Activated naive CD8-positive, alpha-beta T cell treated with anti-CD3 and anti-CD28 coated beads, Interleukin-2, amount 10 ng/mL, durations not matched to agents 7 days and 5 days (primary cell): ENCODE measurements at regions not wholly inside any gene's neighbourhood (a gene's known extent, or its start where the extent isn't known, plus 50 kb on each side); places are given as distances from the start of the nearest gene placed in this dataset.

ENCODE experiments used
- ATAC-seq: fragments of 150-1000 bp; cut with Tn5 transposase; one replicate; pipeline ENCODE4 v1.10.0; 2021; ENCODE audit warnings: low read depth, moderate library complexity
- POLR2A ChIA-PET: fragments of 350-600 bp; sonication (Branson Sonifier 250); formaldehyde crosslinking; loops from one replicate; lab custom pipeline; 2021; ENCODE audit warnings: antibody characterized with exemption; lab: Charles Lee
- DNase-seq: peaks from one replicate; pipeline ENCODE4 v3.0.0; 2021
- H3K27ac Mint-ChIP-seq: one replicate; pipeline ENCODE4 v1.8.0; 2022; ENCODE audit warnings: mild to moderate bottlenecking, mixed read lengths
- H3K27me3 Mint-ChIP-seq: one replicate; pipeline ENCODE4 v1.8.0; 2022; ENCODE audit warnings: mild to moderate bottlenecking, moderate library complexity, mixed read lengths
- H3K36me3 Mint-ChIP-seq: one replicate; pipeline ENCODE4 v1.8.0; 2021; ENCODE audit warnings: mild to moderate bottlenecking, mixed read lengths
- H3K4me1 Mint-ChIP-seq: one replicate; pipeline ENCODE4 v1.8.0; 2021; ENCODE audit warnings: mixed read lengths
- H3K4me3 Mint-ChIP-seq: one replicate; pipeline ENCODE4 v1.8.0; 2022; ENCODE audit warnings: mild to moderate bottlenecking, moderate library complexity, mixed read lengths
- H3K9me3 Mint-ChIP-seq: one replicate; pipeline ENCODE4 v1.8.0; 2021; ENCODE audit warnings: mixed read lengths

DNA sequence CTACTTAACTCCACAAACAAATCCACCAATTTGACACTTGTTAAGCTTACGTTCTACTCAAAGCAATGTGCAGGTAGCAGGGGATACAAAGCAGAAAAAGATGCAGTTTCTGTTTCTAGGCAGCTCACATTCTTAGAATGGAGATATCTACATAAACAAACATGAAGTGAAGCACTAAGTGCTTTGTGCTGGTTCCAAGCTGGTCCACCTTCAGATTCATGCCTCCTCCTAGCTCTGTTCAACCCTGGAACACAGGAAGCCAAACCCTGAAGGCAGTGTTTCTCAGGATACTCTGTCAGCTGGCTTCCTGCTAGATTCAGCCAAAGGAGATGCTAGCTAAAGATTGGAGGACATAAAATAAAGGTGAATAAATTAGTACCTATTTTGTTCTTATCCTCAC, 55.3 kb upstream of the NOL4 start:
- POLR2A ChIA-PET, result no interaction called here
- no peak for ATAC-seq
- no peaks in the 10 kb centered on the region for H3K9me3 Mint-ChIP-seq
- no peak overlapping the region for H3K4me3 Mint-ChIP-seq
- no peak overlapping the region for H3K27ac Mint-ChIP-seq
- no peaks in the 10 kb centered on the region for H3K4me1 Mint-ChIP-seq
- no peak for DNase-seq
- H3K27me3 Mint-ChIP-seq, result no peaks in the 10 kb centered on the region
- H3K36me3 Mint-ChIP-seq, result no peaks in the 10 kb centered on the region

DNA sequence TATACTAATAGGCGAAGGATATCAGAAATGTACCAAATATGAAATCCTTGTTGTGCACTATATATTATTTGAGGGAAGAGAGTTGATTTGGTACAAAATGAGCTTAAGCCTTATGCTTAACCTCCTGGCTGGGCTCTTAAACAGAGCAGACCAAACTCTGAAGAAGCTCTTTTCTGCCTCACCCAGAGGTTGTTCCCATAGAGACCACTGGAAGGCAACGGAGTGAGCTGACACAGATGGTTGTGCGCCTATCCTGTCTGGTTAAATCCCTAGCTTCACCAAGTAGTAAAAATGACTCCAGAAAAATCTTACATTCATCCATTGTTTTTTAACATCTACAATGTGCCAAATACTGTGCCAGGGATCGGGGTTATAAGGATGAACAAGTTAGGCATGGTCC, 55.9 kb upstream of the NOL4 start:
- Mint-ChIP-seq H3K36me3 (no peaks in the 10 kb centered on the region), H3K27me3 (no peaks in the 10 kb centered on the region)

DNA sequence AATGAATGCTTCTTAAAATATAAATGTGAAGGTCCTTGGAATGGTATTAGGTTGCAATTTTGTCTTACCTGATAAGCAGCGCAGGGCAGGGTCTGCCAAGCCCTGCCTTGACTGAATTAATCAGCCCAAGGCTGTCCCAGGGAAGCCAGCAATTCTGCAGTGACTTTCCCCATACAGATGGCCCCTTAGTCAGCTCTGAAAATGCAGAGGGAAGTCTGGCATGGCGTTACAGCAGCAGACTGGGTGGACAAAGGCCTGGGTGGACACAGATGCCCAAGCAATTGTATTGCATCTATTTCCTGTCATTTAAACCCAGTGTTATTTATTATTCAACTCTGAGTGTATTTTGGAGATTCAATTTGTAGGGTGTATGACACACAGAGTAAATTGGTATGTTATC, 56.6 kb upstream of the NOL4 start:
- no peak overlapping the region for H3K4me3 Mint-ChIP-seq
- no peak for ATAC-seq

More for the DNA sequence above, 55.9 kb upstream of the NOL4 start:
- Mint-ChIP-seq H3K9me3 (no peaks in the 10 kb centered on the region), H3K4me3 (no peak overlapping the region), H3K27ac (no peak overlapping the region), H3K4me1 (no peaks in the 10 kb centered on the region)
- POLR2A ChIA-PET, result no interaction called here
- ATAC-seq (no peak), DNase-seq (no peak)

DNA sequence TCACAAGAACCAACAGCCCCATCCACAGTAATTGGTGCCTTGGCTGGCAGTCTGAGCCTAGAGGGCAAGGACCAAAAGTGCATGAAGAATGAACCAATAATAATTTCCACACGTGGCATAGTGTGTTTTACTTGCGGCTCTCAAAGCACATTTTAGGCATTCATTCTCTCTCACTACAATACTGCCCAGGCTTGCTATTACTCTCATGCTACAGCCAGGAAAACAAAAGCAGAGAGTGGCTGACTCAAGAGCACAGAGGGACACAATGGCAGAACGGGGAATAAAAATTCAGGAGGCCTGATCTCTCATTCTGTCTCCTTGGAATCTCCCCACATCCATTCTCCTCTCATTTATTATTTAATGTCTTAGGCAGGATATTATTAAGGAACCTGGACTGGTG, 57.0 kb upstream of the NOL4 start:
- Mint-ChIP-seq H3K36me3 (no peaks in the 10 kb centered on the region), H3K9me3 (peaks cover 5% of the 10 kb centered on the region), H3K27me3 (no peaks in the 10 kb centered on the region), H3K27ac (no peak overlapping the region), H3K4me1 (no peaks in the 10 kb centered on the region), H3K4me3 (no peak overlapping the region)
- no peak for DNase-seq
- POLR2A ChIA-PET, result no interaction called here
- no peak for ATAC-seq

More for the DNA sequence above, 56.6 kb upstream of the NOL4 start:
- no peak overlapping the region for H3K27ac Mint-ChIP-seq
- no peaks in the 10 kb centered on the region for H3K36me3 Mint-ChIP-seq
- no peak for DNase-seq
- POLR2A ChIA-PET, result no interaction called here
- H3K27me3 Mint-ChIP-seq, result no peaks in the 10 kb centered on the region
- H3K9me3 Mint-ChIP-seq, result peaks cover under 1% of the 10 kb centered on the region
- no peaks in the 10 kb centered on the region for H3K4me1 Mint-ChIP-seq

DNA sequence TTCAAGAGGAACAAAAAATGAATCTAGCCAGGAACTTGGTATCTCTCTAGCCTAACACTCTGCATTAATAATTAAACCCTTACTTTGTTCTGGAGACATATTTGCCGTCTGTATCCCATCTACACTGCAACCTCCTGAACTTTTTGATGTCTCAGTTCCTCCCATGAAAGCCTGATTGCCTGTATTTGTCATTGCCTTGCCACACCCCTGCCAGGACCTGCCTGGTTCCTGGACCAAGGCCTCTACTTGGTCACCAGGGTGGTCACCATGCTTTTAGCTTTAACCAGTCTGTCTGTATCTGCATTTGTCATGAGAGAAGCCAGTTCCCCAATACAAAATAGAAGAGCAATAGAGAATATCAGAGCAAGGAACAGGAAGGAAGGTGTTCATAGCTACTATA, 58.8 kb upstream of the NOL4 start:
- Mint-ChIP-seq H3K27me3 (no peaks in the 10 kb centered on the region), H3K9me3 (peaks cover 9% of the 10 kb centered on the region), H3K4me1 (no peaks in the 10 kb centered on the region), H3K27ac (no peak overlapping the region), H3K4me3 (no peak overlapping the region), H3K36me3 (no peaks in the 10 kb centered on the region)
- DNase-seq, result no peak
- no peak for ATAC-seq
- POLR2A ChIA-PET, result no interaction called here

DNA sequence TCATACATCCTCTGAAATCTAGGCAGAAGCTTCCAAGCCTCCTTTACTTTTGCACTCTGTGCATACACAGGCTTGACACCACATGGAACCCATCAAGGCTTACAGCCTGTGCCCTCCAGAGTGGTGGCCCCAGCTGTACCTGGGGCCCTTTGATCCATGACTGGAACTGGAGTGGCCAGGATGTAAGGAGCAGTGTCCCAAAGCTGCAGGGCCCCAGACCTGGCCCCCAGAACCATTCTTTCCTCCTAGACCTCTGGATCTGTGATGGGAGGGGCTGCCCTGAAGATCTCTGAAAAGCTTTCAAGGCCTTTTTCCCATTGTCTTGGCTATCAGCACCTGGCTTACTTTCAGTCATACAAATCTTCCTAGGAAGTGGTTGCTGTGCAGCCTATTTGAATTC, 63.1 kb upstream of the NOL4 start:
- POLR2A ChIA-PET, result no interaction called here
- Mint-ChIP-seq H3K27ac (no peak overlapping the region), H3K9me3 (peaks cover 9% of the 10 kb centered on the region), H3K27me3 (no peaks in the 10 kb centered on the region), H3K4me1 (no peaks in the 10 kb centered on the region), H3K4me3 (no peak overlapping the region), H3K36me3 (no peaks in the 10 kb centered on the region)
- no peak for ATAC-seq
- no peak for DNase-seq

DNA sequence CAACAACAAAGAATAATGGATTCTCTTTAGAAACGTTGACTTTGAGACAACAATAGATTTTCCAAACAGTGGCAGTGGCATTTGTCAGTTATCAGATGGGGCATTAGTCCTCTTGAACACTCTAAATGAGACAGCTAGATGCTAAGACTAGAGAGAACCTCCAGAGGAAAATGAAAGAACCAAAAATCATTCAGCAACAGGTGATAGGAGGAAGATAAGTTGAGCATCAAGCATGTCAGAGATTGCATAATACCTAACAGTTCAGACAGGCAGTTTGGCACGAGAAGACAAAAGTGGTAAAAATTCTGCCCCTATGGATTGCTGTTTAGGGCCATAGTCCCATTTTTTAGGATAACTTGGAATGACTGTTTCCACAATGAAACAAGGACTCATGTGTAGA, 67.9 kb upstream of the NOL4 start:
- H3K27me3 Mint-ChIP-seq, result no peaks in the 10 kb centered on the region
- no peak overlapping the region for H3K27ac Mint-ChIP-seq
- DNase-seq (no peak), ATAC-seq (no peak)
- H3K4me1 Mint-ChIP-seq, result no peaks in the 10 kb centered on the region
- POLR2A ChIA-PET, result no interaction called here
- H3K4me3 Mint-ChIP-seq, result no peak overlapping the region
- H3K36me3 Mint-ChIP-seq, result no peaks in the 10 kb centered on the region
- peaks cover 5% of the 10 kb centered on the region for H3K9me3 Mint-ChIP-seq

DNA sequence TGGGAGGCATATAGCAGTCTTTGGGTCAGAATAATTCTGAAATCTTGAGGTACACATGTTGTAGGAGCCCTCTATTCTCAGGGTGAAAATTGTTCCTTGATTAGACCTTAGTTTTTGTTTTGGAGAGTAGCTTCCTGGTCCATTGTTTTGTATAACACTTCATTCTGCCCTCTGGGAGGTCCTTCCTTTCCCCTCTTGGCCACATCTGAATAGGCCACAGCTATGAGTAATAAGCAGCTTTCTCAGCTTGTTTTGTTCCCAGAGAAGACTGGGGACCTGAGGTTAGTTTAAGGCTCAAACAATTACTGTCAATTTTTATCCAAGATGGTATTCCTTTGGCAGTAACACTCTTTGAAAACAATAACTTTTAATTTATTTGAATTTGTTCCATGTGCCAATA, 72.6 kb upstream of the NOL4 start:
- no peak overlapping the region for H3K27ac Mint-ChIP-seq
- no peaks in the 10 kb centered on the region for H3K27me3 Mint-ChIP-seq
- POLR2A ChIA-PET, result no interaction called here
- H3K9me3 Mint-ChIP-seq, result peaks cover 4% of the 10 kb centered on the region
- H3K4me3 Mint-ChIP-seq, result no peak overlapping the region
- H3K4me1 Mint-ChIP-seq, result no peaks in the 10 kb centered on the region
- ATAC-seq (no peak), DNase-seq (no peak)
- no peaks in the 10 kb centered on the region for H3K36me3 Mint-ChIP-seq

DNA sequence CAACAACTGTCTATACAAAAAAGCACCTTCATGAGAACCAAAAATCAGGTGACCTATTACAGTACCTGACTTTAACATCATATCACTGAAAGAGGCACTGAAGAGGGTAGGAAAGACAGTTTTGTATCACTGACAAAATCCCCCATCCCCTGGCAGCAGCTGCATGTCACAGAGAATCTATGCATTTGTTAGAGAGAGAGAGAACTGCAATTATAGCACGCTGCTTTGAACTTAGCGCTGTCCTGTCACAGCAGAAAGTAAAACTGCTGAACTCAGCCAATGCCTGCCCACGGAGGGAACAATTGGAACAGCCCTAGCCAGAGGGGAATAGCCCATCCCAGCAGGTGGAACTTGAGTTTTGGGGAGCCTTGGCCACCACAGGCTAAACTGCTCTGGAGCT, 75.1 kb upstream of the NOL4 start:
- Mint-ChIP-seq H3K4me1 (no peaks in the 10 kb centered on the region), H3K27ac (no peak overlapping the region), H3K36me3 (no peaks in the 10 kb centered on the region), H3K9me3 (peaks cover 4% of the 10 kb centered on the region), H3K27me3 (no peaks in the 10 kb centered on the region), H3K4me3 (no peak overlapping the region)
- POLR2A ChIA-PET, result no interaction called here
- ATAC-seq, result no peak
- no peak for DNase-seq

DNA sequence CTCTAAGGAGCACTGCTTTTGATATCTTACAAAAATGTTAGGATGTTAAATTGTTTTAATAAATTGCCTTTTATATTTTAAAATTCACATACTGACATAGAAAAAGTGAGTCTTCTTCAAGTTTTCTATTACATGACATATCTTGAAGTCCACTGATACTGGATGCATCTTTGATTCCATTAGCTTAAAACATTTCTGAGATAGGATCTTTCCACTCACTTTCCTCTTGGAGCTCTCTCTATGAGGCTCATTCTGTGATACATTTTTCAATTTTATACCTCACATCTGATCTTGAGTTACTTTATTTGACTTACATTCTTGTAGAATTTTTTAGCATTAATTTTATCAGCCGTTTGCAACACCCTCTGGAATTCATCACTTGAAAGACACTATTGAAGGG, 86.8 kb upstream of the NOL4 start:
- H3K27ac Mint-ChIP-seq, result no peak overlapping the region
- no peak overlapping the region for H3K4me3 Mint-ChIP-seq
- H3K36me3 Mint-ChIP-seq, result no peaks in the 10 kb centered on the region
- ATAC-seq (no peak), DNase-seq (no peak)
- H3K4me1 Mint-ChIP-seq, result no peaks in the 10 kb centered on the region
- H3K27me3 Mint-ChIP-seq, result no peaks in the 10 kb centered on the region
- POLR2A ChIA-PET, result no interaction called here
- H3K9me3 Mint-ChIP-seq, result no peaks in the 10 kb centered on the region

DNA sequence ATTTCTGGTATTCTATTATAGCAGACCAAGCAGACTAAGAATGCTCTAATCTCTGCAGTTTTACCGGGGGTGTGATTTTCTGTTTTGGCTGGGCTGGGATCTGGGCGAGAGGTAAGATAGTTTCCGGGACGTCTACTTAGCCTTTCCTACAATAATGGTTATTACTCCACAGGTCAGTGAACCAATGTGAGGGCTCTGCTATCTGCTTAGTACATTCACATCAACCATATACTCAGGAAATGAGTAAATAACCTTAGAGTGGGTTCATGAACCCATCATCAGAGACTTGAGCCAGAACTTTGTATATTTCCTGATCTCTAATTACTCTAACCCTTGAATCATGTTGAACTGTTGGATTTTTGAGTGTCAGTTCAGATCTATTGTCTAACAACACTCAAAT, 90.1 kb upstream of the NOL4 start:
- DNase-seq (no peak), ATAC-seq (no peak)
- POLR2A ChIA-PET, result no interaction called here
- H3K4me3 Mint-ChIP-seq, result no peak overlapping the region
- H3K9me3 Mint-ChIP-seq, result no peaks in the 10 kb centered on the region
- no peaks in the 10 kb centered on the region for H3K36me3 Mint-ChIP-seq
- no peak overlapping the region for H3K27ac Mint-ChIP-seq
- H3K4me1 Mint-ChIP-seq, result no peaks in the 10 kb centered on the region
- no peaks in the 10 kb centered on the region for H3K27me3 Mint-ChIP-seq

DNA sequence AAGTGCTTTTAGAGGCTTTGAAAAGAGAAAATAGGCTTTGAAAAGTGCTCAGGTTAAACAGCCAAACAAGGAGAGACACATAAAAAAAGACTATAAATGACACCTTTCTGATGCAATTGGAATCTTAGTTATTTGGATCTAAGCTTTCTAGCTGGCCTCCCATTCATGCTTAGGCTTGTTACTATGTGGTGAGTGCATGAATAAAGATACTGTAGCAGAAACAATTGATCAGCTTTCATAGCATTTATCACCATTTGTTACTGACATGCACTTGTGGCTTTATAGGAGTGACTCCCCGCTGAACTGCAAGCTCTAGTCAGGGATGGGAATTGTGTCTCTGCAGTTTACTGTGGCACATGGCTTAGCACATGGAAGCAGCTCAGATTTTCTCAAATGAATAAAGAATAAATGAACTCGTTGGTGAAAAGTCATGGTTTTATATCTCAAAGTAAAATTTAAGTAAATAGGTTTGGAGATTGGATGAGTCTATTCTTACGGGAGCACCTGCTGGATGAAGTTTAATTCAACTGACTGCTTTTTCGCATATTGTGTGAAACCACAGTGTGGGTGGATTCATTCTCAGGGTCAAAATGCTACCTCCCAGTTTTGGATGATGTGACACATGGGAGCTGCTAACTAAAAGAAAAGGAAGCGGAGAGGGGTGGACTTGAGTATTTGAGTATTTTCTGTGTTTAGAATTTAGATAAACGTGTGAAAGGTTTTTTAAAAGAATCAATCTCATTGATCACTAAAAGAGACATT, 91.1 kb upstream of the NOL4 start:
- POLR2A ChIA-PET, result no interaction called here
- Mint-ChIP-seq H3K27me3 (no peaks in the 10 kb centered on the region), H3K4me1 (no peaks in the 10 kb centered on the region), H3K4me3 (no peak overlapping the region), H3K9me3 (no peaks in the 10 kb centered on the region), H3K36me3 (no peaks in the 10 kb centered on the region), H3K27ac (no peak overlapping the region)
- DNase-seq (no peak), ATAC-seq (no peak)

DNA sequence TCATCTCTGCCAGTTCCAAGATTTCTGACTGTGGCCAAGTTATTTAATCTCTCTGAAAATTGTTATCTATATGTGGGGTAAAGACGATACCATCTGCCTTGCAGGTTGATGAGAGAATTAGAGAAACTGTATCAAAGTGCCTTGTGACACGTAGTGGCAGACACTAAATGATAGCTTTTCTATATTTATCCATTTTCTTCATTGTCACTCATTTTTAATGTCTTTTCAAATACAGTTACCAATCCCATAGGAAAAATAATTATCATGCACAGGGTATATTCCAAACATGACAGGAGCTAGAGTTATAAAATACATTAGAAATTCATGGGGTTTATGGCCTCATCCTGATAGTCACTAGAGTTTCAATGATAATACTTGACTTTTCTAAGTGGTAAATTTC, 95.6 kb upstream of the NOL4 start:
- no peaks in the 10 kb centered on the region for H3K4me1 Mint-ChIP-seq

DNA sequence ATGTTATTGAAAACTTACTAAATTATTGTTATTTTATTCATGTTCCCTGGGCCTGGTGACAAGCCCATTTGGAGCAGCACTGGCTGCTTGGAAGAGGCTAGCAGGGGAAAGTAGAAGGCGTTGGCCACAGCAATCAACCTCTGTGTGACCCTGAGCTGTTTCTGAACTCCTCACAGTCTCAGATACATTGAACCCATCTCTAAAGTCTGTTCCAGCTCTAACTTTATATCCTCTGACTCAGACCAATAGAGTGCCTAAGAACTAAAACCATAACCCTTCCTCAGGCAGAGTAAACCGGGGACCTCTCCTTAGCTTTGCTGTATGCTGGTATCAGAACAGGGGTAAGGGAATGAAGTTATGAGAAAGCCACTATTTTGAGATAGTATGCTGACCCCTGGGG, 96.4 kb upstream of the NOL4 start:
- POLR2A ChIA-PET, result no interaction called here
- no peaks in the 10 kb centered on the region for H3K27me3 Mint-ChIP-seq
- H3K27ac Mint-ChIP-seq, result no peak overlapping the region
- ATAC-seq, result no peak
- peaks cover 2% of the 10 kb centered on the region for H3K9me3 Mint-ChIP-seq
- no peaks in the 10 kb centered on the region for H3K4me1 Mint-ChIP-seq
- no peaks in the 10 kb centered on the region for H3K36me3 Mint-ChIP-seq
- DNase-seq, result no peak
- H3K4me3 Mint-ChIP-seq, result no peak overlapping the region

More for the DNA sequence above, 95.6 kb upstream of the NOL4 start:
- no peak for DNase-seq
- no peak overlapping the region for H3K4me3 Mint-ChIP-seq
- H3K27ac Mint-ChIP-seq, result no peak overlapping the region
- no peaks in the 10 kb centered on the region for H3K36me3 Mint-ChIP-seq
- POLR2A ChIA-PET, result no interaction called here
- no peaks in the 10 kb centered on the region for H3K27me3 Mint-ChIP-seq
- ATAC-seq, result no peak
- H3K9me3 Mint-ChIP-seq, result no peaks in the 10 kb centered on the region
